Astrocyte of the cerebellum (primary cell): ENCODE measurements at regions not wholly inside any gene's neighbourhood (a gene's known extent, or its start where the extent isn't known, plus 50 kb on each side); places are given as distances from the start of the nearest gene placed in this dataset.
A peak's percentile ranks its signal among the peaks of the same experiment; 100 is the strongest.

ENCODE experiments used
- DNase-seq: peaks from one replicate; pipeline ENCODE4 v3.0.0-alpha.2; 2011; ENCODE audit warnings: low read depth
- H3K4me3 ChIP-seq: 2 replicates; pipeline ENCODE4 v1.5.1; 2011; ENCODE audit warnings: mild to moderate bottlenecking, low read depth, low read length, moderate library complexity
- CTCF ChIP-seq: IDR thresholded peaks from 2 replicates; pipeline ENCODE4 v1.5.1; 2012; ENCODE audit warnings: low read length, low read depth, moderate library complexity, mild to moderate bottlenecking; ENCODE audit errors: missing control alignments
- in situ Hi-C: cut with HindIII; loops from 2 replicates; pipeline ENCODE4 v1.10.0; 2017; ENCODE audit warnings: low sequenced_read_pairs

- DNase-seq: no peak
- H3K4me3 ChIP-seq: no peak overlapping the region
- TF ChIP-seq CTCF: no peak
- in situ Hi-C loops: no loop called here
These were observed 99.9 kb downstream of the CBLN2 start for GRCh38 chr18:72444111-72444797.

- TF ChIP-seq CTCF: no peak
- no peak overlapping the region for H3K4me3 ChIP-seq
- DNase-seq: no peak
- in situ Hi-C loops: no loop called here
These were observed 107.7 kb downstream of the CBLN2 start for GRCh38 chr18:72436401-72436800.

- TF ChIP-seq CTCF: no peak
- in situ Hi-C loops: no loop called here
- H3K4me3 ChIP-seq: no peak overlapping the region
- DNase-seq: no peak
These were observed 110.4 kb downstream of the CBLN2 start for GRCh38 chr18:72433756-72434155.

- no peak for TF ChIP-seq CTCF
- DNase-seq: peak; percentile 11
- H3K4me3 ChIP-seq: no peak overlapping the region
- in situ Hi-C loops: no loop called here
These were observed 116.4 kb downstream of the CBLN2 start for GRCh38 chr18:72427721-72428120.

GRCh38 chr18:72419914-72420313 lies 124.2 kb downstream of the CBLN2 start:
- DNase-seq: peak; percentile 22
- TF ChIP-seq CTCF: no peak
- in situ Hi-C loops: no loop called here
- no peak overlapping the region for H3K4me3 ChIP-seq

GRCh38 chr18:72412927-72413326 lies 131.2 kb downstream of the CBLN2 start:
- DNase-seq: no peak
- H3K4me3 ChIP-seq: no peak overlapping the region
- TF ChIP-seq CTCF: no peak
- in situ Hi-C loops: no loop called here

GRCh38 chr18:72411261-72411660 lies 132.9 kb downstream of the CBLN2 start:
- H3K4me3 ChIP-seq: no peak overlapping the region
- in situ Hi-C loops: no loop called here
- DNase-seq: no peak
- no peak for TF ChIP-seq CTCF
